ENCODE measurements at regions not wholly inside any gene's neighbourhood (a gene's known extent, or its start where the extent isn't known, plus 50 kb on each side); places are given as distances from the start of the nearest gene placed in this dataset.

- TF ChIP-seq, protein P1, sequence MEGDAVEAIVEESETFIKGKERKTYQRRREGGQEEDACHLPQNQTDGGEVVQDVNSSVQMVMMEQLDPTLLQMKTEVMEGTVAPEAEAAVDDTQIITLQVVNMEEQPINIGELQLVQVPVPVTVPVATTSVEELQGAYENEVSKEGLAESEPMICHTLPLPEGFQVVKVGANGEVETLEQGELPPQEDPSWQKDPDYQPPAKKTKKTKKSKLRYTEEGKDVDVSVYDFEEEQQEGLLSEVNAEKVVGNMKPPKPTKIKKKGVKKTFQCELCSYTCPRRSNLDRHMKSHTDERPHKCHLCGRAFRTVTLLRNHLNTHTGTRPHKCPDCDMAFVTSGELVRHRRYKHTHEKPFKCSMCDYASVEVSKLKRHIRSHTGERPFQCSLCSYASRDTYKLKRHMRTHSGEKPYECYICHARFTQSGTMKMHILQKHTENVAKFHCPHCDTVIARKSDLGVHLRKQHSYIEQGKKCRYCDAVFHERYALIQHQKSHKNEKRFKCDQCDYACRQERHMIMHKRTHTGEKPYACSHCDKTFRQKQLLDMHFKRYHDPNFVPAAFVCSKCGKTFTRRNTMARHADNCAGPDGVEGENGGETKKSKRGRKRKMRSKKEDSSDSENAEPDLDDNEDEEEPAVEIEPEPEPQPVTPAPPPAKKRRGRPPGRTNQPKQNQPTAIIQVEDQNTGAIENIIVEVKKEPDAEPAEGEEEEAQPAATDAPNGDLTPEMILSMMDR (IDR thresholded peaks at IDR 0.05; ENCODE audit: low read length, missing control alignments), result no peak
These were observed 629.8 kb downstream of the ETV1 start for GRCh38 chr7:13359656-13360055.

GRCh38 chr7:13386741-13387140 is 602.7 kb downstream of the ETV1 start:
- no peak overlapping the region for H3K4me3 ChIP-seq (replicated peaks; ENCODE audit: low read depth, low read length)
- DNase-seq (ENCODE audit: low read depth), result no peak
- TF ChIP-seq, protein P1 (IDR thresholded peaks at IDR 0.05; ENCODE audit: low read length, missing control alignments), result no peak

More at GRCh38 chr7:13359656-13360055, 629.8 kb downstream of the ETV1 start:
- no peak for DNase-seq (ENCODE audit: low read depth)
- H3K4me3 ChIP-seq (replicated peaks; ENCODE audit: low read depth, low read length), result no peak overlapping the region

GRCh38 chr7:13407911-13408310 is 581.6 kb downstream of the ETV1 start:
- no peak for DNase-seq (ENCODE audit: low read depth)
- TF ChIP-seq, protein P1 (IDR thresholded peaks at IDR 0.05; ENCODE audit: low read length, missing control alignments), result no peak
- no peak overlapping the region for H3K4me3 ChIP-seq (replicated peaks; ENCODE audit: low read depth, low read length)

GRCh38 chr7:13411151-13411550 is 578.3 kb downstream of the ETV1 start:
- no peak overlapping the region for H3K4me3 ChIP-seq (replicated peaks; ENCODE audit: low read depth, low read length)
- DNase-seq (ENCODE audit: low read depth), result no peak
- TF ChIP-seq, protein P1 (IDR thresholded peaks at IDR 0.05; ENCODE audit: low read length, missing control alignments), result no peak

DNA sequence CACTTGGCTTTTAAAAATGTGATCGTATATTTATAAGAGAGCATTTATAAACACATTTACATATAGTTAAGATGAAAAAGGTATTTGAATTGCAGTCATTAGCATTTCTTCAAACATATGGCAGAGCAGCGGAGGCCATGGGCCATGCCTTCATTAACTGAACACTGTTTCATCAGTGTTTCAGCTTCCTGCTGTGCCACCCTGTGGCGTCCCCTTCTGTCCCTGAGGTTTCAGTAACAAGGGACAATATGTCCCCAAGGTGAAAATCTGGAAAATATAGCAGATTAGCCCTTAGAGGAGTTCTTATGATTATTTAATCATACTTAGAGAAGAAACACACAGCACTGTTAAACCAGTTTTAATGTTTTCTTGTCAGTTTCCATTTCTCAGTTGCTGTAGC is 577.8 kb downstream of the ETV1 start:
- DNase-seq (ENCODE audit: low read depth), result no peak

DNA sequence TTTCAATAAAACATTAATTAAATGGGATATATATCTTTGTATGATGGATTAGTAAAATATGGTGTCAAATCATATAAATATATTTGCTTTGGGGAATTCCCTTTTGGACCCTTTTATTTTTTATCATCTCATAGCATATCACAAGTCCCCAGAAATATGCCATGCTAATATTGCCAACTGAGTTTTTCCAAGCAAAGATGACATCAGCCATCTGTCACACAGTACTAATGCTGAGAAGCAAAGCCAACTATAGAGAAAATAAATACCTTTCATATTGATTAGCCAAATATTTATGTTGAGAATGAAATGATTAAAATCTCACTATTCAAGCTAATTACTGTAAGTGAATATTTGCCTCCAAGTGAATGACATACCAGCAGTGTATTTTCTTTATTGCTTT is 575.3 kb downstream of the ETV1 start:
- DNase-seq (ENCODE audit: low read depth), result no peak
- no peak overlapping the region for H3K4me3 ChIP-seq (replicated peaks; ENCODE audit: low read depth, low read length)
- TF ChIP-seq, protein P1 (IDR thresholded peaks at IDR 0.05; ENCODE audit: low read length, missing control alignments), result no peak

More for the DNA sequence above, 577.8 kb downstream of the ETV1 start:
- TF ChIP-seq, protein P1 (IDR thresholded peaks at IDR 0.05; ENCODE audit: low read length, missing control alignments), result no peak
- H3K4me3 ChIP-seq (replicated peaks; ENCODE audit: low read depth, low read length), result no peak overlapping the region

GRCh38 chr7:13414661-13415107 is 574.8 kb downstream of the ETV1 start:
- no peak overlapping the region for H3K4me3 ChIP-seq (replicated peaks; ENCODE audit: low read depth, low read length)
- no peak for DNase-seq (ENCODE audit: low read depth)
- TF ChIP-seq, protein P1 (IDR thresholded peaks at IDR 0.05; ENCODE audit: low read length, missing control alignments), result no peak
